ENCODE measurements at regions not wholly inside any gene's neighbourhood (a gene's known extent, or its start where the extent isn't known, plus 50 kb on each side); places are given as distances from the start of the nearest gene placed in this dataset.

- POLR2A ChIA-PET = no interaction called here
- Mint-ChIP-seq H3K4me1 (no peaks in the 10 kb centered on the region), H3K4me3 (no peak overlapping the region), H3K27ac (no peak overlapping the region), H3K9me3 (no peaks in the 10 kb centered on the region), H3K36me3 (ENCODE audit: low read depth) (no peaks in the 10 kb centered on the region), H3K27me3 (no peaks in the 10 kb centered on the region)
- CTCF ChIA-PET = no interaction called here
- DNase-seq = no peak
Observed at GRCh38 chr7:121595758-121596696, 199.9 kb upstream of the FAM3C start.

DNA sequence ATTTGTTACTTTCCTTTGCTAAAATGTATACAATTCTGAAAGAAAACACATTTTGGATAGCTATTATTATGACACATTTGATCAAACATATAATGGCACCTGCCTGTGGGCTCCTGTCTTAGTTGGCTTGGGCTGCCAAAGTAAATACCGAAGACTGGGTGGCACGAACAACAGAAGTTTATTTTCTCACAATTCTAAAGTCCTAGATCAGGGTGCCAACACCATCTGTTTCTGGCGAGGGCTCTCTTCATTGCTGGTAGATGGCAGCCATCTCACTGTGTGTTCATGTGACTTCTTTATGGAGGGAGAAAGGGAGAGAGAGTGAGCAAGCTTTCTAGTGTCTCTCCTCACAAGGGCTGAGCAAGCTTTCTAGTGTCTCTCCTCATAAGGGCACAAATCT lies 195.8 kb upstream of the FAM3C start:
- H3K4me1 Mint-ChIP-seq = no peaks in the 10 kb centered on the region
- H3K27me3 Mint-ChIP-seq = no peaks in the 10 kb centered on the region
- no peak overlapping the region for H3K27ac Mint-ChIP-seq
- H3K9me3 Mint-ChIP-seq = no peaks in the 10 kb centered on the region
- ChIA-PET CTCF (no interaction called here), POLR2A (no interaction called here)
- no peak overlapping the region for H3K4me3 Mint-ChIP-seq
- no peak for DNase-seq
- H3K36me3 Mint-ChIP-seq (ENCODE audit: low read depth) = no peaks in the 10 kb centered on the region

GRCh38 chr7:121587435-121587834 lies 191.3 kb upstream of the FAM3C start:
- H3K4me3 Mint-ChIP-seq = no peak overlapping the region
- no peaks in the 10 kb centered on the region for H3K9me3 Mint-ChIP-seq
- no peak overlapping the region for H3K27ac Mint-ChIP-seq
- peaks cover 9% of the 10 kb centered on the region for H3K27me3 Mint-ChIP-seq
- ChIA-PET CTCF (no interaction called here), POLR2A (no interaction called here)
- no peak for DNase-seq
- no peaks in the 10 kb centered on the region for H3K4me1 Mint-ChIP-seq
- no peaks in the 10 kb centered on the region for H3K36me3 Mint-ChIP-seq (ENCODE audit: low read depth)

GRCh38 chr7:121582258-121582657 lies 186.2 kb upstream of the FAM3C start:
- Mint-ChIP-seq H3K27ac (no peak overlapping the region), H3K27me3 (peaks cover 26% of the 10 kb centered on the region), H3K4me3 (no peak overlapping the region), H3K4me1 (no peaks in the 10 kb centered on the region), H3K9me3 (no peaks in the 10 kb centered on the region), H3K36me3 (ENCODE audit: low read depth) (no peaks in the 10 kb centered on the region)
- ChIA-PET POLR2A (no interaction called here), CTCF (no interaction called here)
- no peak for DNase-seq

- peaks cover 35% of the 10 kb centered on the region for H3K27me3 Mint-ChIP-seq
- no peak for DNase-seq
- CTCF ChIA-PET = interaction anchor here (0.6 kb wide), 1 partner anchor 37 kb away, joined by 3 read pairs; no protein-coding TSS in a partner anchor
- no peaks in the 10 kb centered on the region for H3K9me3 Mint-ChIP-seq
- POLR2A ChIA-PET = no interaction called here
- no peaks in the 10 kb centered on the region for H3K4me1 Mint-ChIP-seq
- no peak overlapping the region for H3K4me3 Mint-ChIP-seq
- no peaks in the 10 kb centered on the region for H3K36me3 Mint-ChIP-seq (ENCODE audit: low read depth)
- H3K27ac Mint-ChIP-seq = no peak overlapping the region
Observed at GRCh38 chr7:121579639-121580038, 183.5 kb upstream of the FAM3C start.

DNA sequence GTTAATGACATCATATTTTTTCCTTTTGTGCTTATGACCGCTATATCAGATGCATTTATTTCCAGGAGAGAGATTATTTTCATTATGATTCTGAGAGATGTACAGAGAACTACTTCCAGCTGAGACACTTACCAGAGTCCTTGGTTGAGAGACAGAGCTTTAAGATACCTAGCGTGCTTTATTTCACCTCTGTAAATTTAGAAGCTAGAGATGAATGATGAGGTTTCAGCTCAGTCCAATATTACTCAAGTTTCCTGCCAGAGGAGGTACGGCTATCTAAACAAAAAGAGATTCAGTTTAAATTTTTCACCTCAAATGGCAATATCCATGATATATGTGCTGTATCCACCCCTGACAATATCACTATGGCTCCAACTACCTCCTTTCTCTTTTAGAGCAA lies 182.6 kb upstream of the FAM3C start:
- ChIA-PET CTCF (no interaction called here), POLR2A (no interaction called here)
- no peaks in the 10 kb centered on the region for H3K36me3 Mint-ChIP-seq (ENCODE audit: low read depth)
- H3K4me3 Mint-ChIP-seq = no peak overlapping the region
- H3K4me1 Mint-ChIP-seq = no peaks in the 10 kb centered on the region
- H3K9me3 Mint-ChIP-seq = no peaks in the 10 kb centered on the region
- no peak for DNase-seq
- H3K27me3 Mint-ChIP-seq = peaks cover 37% of the 10 kb centered on the region
- H3K27ac Mint-ChIP-seq = no peak overlapping the region

DNA sequence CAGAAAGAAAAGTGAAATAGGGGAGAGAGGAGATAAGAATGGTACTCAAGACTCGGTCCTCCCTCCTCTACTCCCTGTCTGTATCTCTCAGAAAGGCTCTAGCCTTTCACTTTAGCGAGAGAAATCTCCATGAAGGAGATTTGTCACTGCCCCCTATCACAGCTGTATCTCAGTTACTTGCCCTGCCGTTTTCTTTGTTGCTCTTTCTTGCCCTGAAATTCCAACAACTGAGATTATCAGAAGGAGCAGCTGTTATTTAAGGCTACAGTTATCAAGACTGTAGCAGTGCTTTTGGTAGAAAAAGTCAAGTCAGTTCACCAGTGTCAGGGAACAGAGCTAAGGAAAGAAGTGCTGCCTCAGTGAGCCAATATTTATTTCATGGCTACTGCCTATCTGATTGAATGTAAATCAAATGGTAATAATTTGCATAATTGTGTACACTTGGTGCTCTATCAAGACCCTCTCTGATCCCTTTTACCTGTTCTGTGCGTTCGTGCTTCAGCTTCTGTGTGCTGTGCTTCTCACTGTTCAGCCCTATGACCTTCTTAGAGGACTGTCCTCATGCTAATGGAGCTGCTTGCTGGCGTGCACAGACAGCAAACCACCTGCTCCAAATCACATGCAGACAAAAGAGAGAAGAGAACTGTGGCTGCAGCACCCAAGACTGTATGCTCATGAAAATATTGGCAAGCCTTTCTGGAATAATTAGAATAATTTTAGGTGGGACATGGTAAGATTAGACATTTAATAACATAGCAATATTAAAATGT lies 180.2 kb upstream of the FAM3C start:
- Mint-ChIP-seq H3K36me3 (ENCODE audit: low read depth) (no peaks in the 10 kb centered on the region), H3K27ac (no peak overlapping the region), H3K4me1 (no peaks in the 10 kb centered on the region), H3K27me3 (peaks cover 25% of the 10 kb centered on the region), H3K9me3 (no peaks in the 10 kb centered on the region), H3K4me3 (no peak overlapping the region)
- ChIA-PET CTCF (no interaction called here), POLR2A (no interaction called here)
- DNase-seq = no peak

DNA sequence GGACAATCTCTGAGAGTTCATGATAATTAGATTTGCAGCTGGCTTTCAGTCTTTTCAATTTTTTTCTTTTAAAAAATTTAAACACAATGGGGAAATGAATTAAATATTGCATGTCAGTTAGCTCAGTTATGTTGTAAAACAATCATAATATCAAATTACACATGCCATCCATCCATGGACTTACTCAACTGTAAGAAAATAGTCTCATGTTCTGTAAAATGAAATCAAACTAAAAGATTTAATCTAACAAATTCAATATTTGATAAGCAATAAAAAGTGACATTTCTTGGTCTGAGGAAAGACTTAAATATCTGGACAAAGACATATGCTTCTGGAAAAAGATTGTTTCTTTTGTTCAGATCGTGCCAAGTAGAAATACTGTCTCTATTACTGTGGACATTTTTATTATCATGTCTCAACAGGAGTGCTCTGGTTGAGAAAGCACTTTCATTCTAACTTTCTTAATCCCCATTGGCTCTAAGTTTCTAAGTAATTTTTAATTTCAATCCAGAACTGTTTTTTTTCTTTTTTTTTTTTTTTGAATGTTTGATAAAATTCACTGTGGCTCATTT lies 179.2 kb upstream of the FAM3C start:
- Mint-ChIP-seq H3K36me3 (ENCODE audit: low read depth) (no peaks in the 10 kb centered on the region), H3K27me3 (peaks cover 29% of the 10 kb centered on the region), H3K4me3 (no peak overlapping the region), H3K9me3 (no peaks in the 10 kb centered on the region), H3K27ac (no peak overlapping the region), H3K4me1 (no peaks in the 10 kb centered on the region)
- ChIA-PET CTCF (no interaction called here), POLR2A (no interaction called here)
- no peak for DNase-seq

DNA sequence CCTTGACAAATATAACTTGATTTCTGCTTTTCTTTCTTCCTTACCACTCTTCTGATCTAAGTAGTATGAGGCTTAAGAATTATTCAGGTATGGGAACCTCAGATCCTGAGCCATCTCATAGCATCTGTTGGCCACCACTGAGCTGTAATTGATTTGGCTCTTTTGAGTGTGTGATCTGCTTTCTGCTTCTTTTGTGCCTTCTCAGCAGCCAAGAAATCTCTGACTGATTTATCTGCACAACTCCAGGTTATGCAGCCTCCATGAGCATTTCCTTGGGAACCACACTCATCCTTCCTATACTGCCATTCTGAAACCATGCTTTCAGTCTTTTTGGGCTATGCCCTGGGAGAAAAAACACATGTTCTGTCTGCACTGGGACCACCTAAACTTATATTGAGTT lies 178.0 kb upstream of the FAM3C start:
- Mint-ChIP-seq H3K4me3 (no peak overlapping the region), H3K27me3 (peaks cover 24% of the 10 kb centered on the region), H3K27ac (no peak overlapping the region), H3K9me3 (no peaks in the 10 kb centered on the region), H3K4me1 (no peaks in the 10 kb centered on the region), H3K36me3 (ENCODE audit: low read depth) (no peaks in the 10 kb centered on the region)
- ChIA-PET CTCF (no interaction called here), POLR2A (no interaction called here)
- DNase-seq = no peak

- Mint-ChIP-seq H3K27ac (no peak overlapping the region), H3K4me1 (no peaks in the 10 kb centered on the region), H3K36me3 (ENCODE audit: low read depth) (no peaks in the 10 kb centered on the region), H3K27me3 (peaks cover 25% of the 10 kb centered on the region), H3K9me3 (no peaks in the 10 kb centered on the region), H3K4me3 (no peak overlapping the region)
- POLR2A ChIA-PET = no interaction called here
- no peak for DNase-seq
- CTCF ChIA-PET = no interaction called here
Observed at GRCh38 chr7:121572615-121573014, 176.5 kb upstream of the FAM3C start.

DNA sequence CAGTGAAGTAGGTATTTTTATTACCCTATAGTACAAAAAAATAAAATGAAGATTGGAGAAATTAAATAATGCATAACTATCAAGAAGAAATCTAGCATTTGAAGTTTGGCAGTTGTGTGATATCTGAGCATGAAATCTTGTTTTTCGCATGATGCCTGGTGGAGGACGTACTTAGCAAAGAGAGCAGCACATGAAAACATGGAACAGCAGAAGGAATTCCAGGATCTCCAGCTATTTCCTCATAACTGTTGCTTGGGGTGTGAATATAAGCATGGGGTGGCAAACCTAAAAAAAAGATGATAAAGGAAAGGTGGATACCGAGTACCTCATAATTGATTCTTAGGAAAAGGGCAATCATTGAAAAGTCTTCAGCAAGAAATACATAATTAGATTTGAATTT lies 174.3 kb upstream of the FAM3C start:
- H3K9me3 Mint-ChIP-seq = no peaks in the 10 kb centered on the region
- CTCF ChIA-PET = no interaction called here

DNA sequence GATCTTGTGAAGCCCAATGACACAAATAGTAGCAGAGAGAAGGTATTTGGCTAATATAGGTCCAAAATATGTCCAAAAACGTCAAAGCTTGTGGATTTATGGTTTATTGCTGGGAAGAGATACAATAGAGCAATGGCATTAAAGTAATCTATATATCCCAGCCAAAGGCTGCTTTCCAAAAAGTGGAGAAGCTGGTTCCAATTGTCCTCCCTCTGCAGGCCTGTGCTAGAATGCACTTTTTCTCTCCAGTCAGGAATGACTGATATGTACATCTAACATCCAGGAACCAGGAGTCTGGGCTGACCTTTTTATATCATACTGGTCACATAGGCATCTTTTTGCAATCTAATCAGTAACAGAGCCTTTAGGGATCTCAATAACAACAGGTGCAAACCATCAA lies 167.1 kb upstream of the FAM3C start:
- Mint-ChIP-seq H3K9me3 (no peaks in the 10 kb centered on the region), H3K36me3 (ENCODE audit: low read depth) (no peaks in the 10 kb centered on the region), H3K27ac (no peak overlapping the region), H3K27me3 (peaks cover 11% of the 10 kb centered on the region), H3K4me3 (no peak overlapping the region), H3K4me1 (no peaks in the 10 kb centered on the region)
- DNase-seq = no peak
- ChIA-PET CTCF (no interaction called here), POLR2A (no interaction called here)

More for the DNA sequence above, 174.3 kb upstream of the FAM3C start:
- Mint-ChIP-seq H3K4me1 (no peaks in the 10 kb centered on the region), H3K27ac (no peak overlapping the region), H3K36me3 (ENCODE audit: low read depth) (no peaks in the 10 kb centered on the region), H3K27me3 (peaks cover 16% of the 10 kb centered on the region), H3K4me3 (no peak overlapping the region)
- no peak for DNase-seq
- POLR2A ChIA-PET = no interaction called here

DNA sequence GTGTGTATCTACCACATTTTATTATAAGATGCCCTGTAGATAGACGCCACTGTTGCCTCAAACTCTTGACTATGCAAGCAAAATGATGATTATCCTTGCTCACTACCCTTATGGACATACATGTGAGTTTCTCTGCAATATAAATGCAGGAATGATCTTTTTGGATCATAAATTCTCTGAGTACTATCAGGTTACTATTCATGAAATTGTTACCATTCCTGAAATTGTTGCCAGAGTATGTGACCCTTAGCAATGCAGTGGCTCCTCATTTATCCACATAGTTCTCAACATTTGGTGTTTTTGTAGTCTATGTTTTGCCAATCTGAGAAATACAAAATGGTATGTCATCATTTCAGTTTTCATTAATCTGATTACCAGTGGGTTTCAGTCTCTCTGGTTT lies 166.2 kb upstream of the FAM3C start:
- Mint-ChIP-seq H3K4me3 (no peak overlapping the region), H3K36me3 (ENCODE audit: low read depth) (no peaks in the 10 kb centered on the region), H3K4me1 (no peaks in the 10 kb centered on the region), H3K27me3 (peaks cover 11% of the 10 kb centered on the region), H3K27ac (no peak overlapping the region), H3K9me3 (no peaks in the 10 kb centered on the region)
- ChIA-PET CTCF (no interaction called here), POLR2A (no interaction called here)
- no peak for DNase-seq
